ENCODE measurements at regions not wholly inside any gene's neighbourhood (a gene's known extent, or its start where the extent isn't known, plus 50 kb on each side); places are given as distances from the start of the nearest gene placed in this dataset.

DNA sequence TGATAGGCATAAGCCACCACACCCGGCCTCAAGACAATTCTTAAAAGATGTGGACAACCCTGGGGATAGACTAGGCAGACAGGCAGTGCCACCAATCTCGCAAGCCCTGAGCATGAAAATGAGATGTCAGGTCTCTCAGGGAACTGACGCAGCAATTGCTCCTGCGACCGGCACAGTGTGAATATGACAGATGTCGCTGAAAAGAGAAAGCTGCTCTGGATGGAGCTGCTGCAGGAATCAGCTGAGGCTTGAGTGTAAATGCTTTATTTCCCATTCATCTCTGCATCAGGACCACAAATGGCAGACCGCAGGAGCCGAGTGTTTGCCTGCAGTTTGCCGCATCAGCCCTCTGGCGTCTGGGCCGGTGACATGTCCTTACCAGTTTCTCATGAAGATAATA is 68.4 kb downstream of the TFAP2C start:
- TF ChIP-seq, protein P1, sequence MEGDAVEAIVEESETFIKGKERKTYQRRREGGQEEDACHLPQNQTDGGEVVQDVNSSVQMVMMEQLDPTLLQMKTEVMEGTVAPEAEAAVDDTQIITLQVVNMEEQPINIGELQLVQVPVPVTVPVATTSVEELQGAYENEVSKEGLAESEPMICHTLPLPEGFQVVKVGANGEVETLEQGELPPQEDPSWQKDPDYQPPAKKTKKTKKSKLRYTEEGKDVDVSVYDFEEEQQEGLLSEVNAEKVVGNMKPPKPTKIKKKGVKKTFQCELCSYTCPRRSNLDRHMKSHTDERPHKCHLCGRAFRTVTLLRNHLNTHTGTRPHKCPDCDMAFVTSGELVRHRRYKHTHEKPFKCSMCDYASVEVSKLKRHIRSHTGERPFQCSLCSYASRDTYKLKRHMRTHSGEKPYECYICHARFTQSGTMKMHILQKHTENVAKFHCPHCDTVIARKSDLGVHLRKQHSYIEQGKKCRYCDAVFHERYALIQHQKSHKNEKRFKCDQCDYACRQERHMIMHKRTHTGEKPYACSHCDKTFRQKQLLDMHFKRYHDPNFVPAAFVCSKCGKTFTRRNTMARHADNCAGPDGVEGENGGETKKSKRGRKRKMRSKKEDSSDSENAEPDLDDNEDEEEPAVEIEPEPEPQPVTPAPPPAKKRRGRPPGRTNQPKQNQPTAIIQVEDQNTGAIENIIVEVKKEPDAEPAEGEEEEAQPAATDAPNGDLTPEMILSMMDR (IDR thresholded peaks at IDR 0.05; ENCODE audit: low read depth, low read length, poor library complexity, severe bottlenecking): no peak
- TF ChIP-seq EZH2phosphoT487 (IDR thresholded peaks at IDR 0.05; ENCODE audit: borderline replicate concordance, low read length): no peak
